ENCODE measurements at regions not wholly inside any gene's neighbourhood (a gene's known extent, or its start where the extent isn't known, plus 50 kb on each side); places are given as distances from the start of the nearest gene placed in this dataset.
"Not testable (repeated sequence)": the region's sequence is repeated elsewhere in the genome, so short reads cannot be mapped to it uniquely, and the experiment has no call there.

- Mint-ChIP-seq H3K4me3 (no peak overlapping the region), H3K36me3 (no peaks in the 10 kb centered on the region), H3K27ac (no peak overlapping the region), H3K4me1 (no peaks in the 10 kb centered on the region), H3K9me3 (ENCODE audit: low read depth) (peaks cover 7% of the 10 kb centered on the region), H3K27me3 (no peaks in the 10 kb centered on the region)
- CTCF ChIA-PET, result interaction anchor here (0.7 kb wide), 1 partner anchor 983 kb away, joined by 3 read pairs; no protein-coding TSS in a partner anchor
- ATAC-seq (no peak), DNase-seq (no peak)
Measured at GRCh38 chr13:88674841-88675240, 1003.7 kb downstream of the SLITRK5 start.

GRCh38 chr13:88675347-88675996 lies 1004.3 kb downstream of the SLITRK5 start:
- H3K9me3 Mint-ChIP-seq (ENCODE audit: low read depth), result peaks cover 7% of the 10 kb centered on the region
- no peak overlapping the region for H3K27ac Mint-ChIP-seq
- no peak overlapping the region for H3K4me3 Mint-ChIP-seq
- H3K27me3 Mint-ChIP-seq, result no peaks in the 10 kb centered on the region
- no peak for DNase-seq
- no peak for ATAC-seq
- H3K4me1 Mint-ChIP-seq, result no peaks in the 10 kb centered on the region
- CTCF ChIA-PET, result no interaction called here
- no peaks in the 10 kb centered on the region for H3K36me3 Mint-ChIP-seq

- ATAC-seq, result no peak
Measured at GRCh38 chr13:88676016-88676415, 1004.8 kb downstream of the SLITRK5 start.

GRCh38 chr13:88685459-88685858 lies 1014.3 kb downstream of the SLITRK5 start:
- Mint-ChIP-seq H3K27ac (no peak overlapping the region), H3K27me3 (no peaks in the 10 kb centered on the region), H3K9me3 (ENCODE audit: low read depth) (peaks cover 2% of the 10 kb centered on the region), H3K36me3 (no peaks in the 10 kb centered on the region), H3K4me3 (no peak overlapping the region), H3K4me1 (no peaks in the 10 kb centered on the region)
- DNase-seq (no peak), ATAC-seq (no peak)
- CTCF ChIA-PET, result no interaction called here

More at GRCh38 chr13:88676016-88676415, 1004.8 kb downstream of the SLITRK5 start:
- peaks cover 7% of the 10 kb centered on the region for H3K9me3 Mint-ChIP-seq (ENCODE audit: low read depth)
- no peaks in the 10 kb centered on the region for H3K36me3 Mint-ChIP-seq
- CTCF ChIA-PET, result no interaction called here
- DNase-seq, result no peak
- H3K4me3 Mint-ChIP-seq, result no peak overlapping the region
- H3K27me3 Mint-ChIP-seq, result no peaks in the 10 kb centered on the region
- no peaks in the 10 kb centered on the region for H3K4me1 Mint-ChIP-seq
- no peak overlapping the region for H3K27ac Mint-ChIP-seq

DNA sequence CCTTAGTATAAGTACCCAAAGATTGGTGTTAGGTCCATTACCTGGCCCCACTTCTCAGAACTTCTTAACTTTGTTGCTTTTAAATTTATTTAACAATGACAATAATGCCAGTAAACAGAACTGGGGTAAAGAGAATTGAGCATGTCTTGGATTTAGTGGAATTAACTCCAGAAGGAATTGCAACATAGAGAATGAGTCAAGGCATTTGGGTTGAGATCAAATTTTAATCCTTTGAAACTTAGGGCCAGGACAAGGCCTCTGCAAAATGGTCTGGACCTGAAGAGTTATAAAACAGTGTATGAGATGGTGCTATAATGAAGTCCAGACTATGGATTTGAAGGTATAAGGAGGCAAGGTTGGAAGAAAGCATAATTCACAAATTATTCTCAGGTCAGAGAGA lies 1030.4 kb downstream of the SLITRK5 start:
- CTCF ChIA-PET, result no interaction called here
- Mint-ChIP-seq H3K36me3 (no peaks in the 10 kb centered on the region), H3K27ac (no peak overlapping the region), H3K9me3 (ENCODE audit: low read depth) (peaks cover 11% of the 10 kb centered on the region), H3K4me3 (no peak overlapping the region), H3K27me3 (no peaks in the 10 kb centered on the region), H3K4me1 (no peaks in the 10 kb centered on the region)
- ATAC-seq (no peak), DNase-seq (no peak)

- no peak overlapping the region for H3K27ac Mint-ChIP-seq
- H3K9me3 Mint-ChIP-seq (ENCODE audit: low read depth), result peaks cover 15% of the 10 kb centered on the region
- H3K4me3 Mint-ChIP-seq, result no peak overlapping the region
- no peaks in the 10 kb centered on the region for H3K36me3 Mint-ChIP-seq
- ATAC-seq (no peak), DNase-seq (no peak)
- CTCF ChIA-PET, result no interaction called here
- H3K27me3 Mint-ChIP-seq, result no peaks in the 10 kb centered on the region
- no peaks in the 10 kb centered on the region for H3K4me1 Mint-ChIP-seq
Measured at GRCh38 chr13:88704600-88705275, 1033.6 kb downstream of the SLITRK5 start.

GRCh38 chr13:88707646-88708045 lies 1036.5 kb downstream of the SLITRK5 start:
- no peaks in the 10 kb centered on the region for H3K4me1 Mint-ChIP-seq
- CTCF ChIA-PET, result no interaction called here

DNA sequence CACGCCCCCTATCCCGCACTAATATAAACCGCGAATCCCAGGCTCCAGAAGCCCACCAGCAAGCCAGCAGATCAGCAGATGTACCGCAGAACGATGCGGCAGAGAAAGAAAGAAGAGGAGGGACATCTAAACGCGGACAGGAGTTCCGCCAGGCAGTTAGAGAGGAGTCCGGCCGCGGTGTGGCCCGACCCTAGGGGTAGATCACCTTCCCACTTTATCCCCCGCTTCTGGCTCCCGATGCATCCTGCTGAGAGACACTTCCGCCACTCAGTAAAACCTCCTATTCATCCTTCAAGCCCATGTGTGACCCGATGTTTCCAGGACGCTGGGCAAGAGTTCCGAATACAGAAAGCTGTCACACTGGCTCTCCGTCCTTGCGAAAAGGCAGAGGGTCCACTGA lies 1046.8 kb downstream of the SLITRK5 start:
- no peak for DNase-seq
- H3K4me1 Mint-ChIP-seq, result no peaks in the 10 kb centered on the region
- H3K9me3 Mint-ChIP-seq (ENCODE audit: low read depth), result peaks cover 4% of the 10 kb centered on the region
- no peak for ATAC-seq
- H3K4me3 Mint-ChIP-seq, result no peak overlapping the region
- no peaks in the 10 kb centered on the region for H3K36me3 Mint-ChIP-seq
- CTCF ChIA-PET, result no interaction called here
- H3K27ac Mint-ChIP-seq, result no peak overlapping the region
- H3K27me3 Mint-ChIP-seq, result no peaks in the 10 kb centered on the region

More at GRCh38 chr13:88707646-88708045, 1036.5 kb downstream of the SLITRK5 start:
- no peaks in the 10 kb centered on the region for H3K27me3 Mint-ChIP-seq
- H3K9me3 Mint-ChIP-seq (ENCODE audit: low read depth), result peaks cover 17% of the 10 kb centered on the region
- DNase-seq (no peak), ATAC-seq (no peak)
- H3K4me3 Mint-ChIP-seq, result no peak overlapping the region
- H3K36me3 Mint-ChIP-seq, result no peaks in the 10 kb centered on the region
- no peak overlapping the region for H3K27ac Mint-ChIP-seq

- Mint-ChIP-seq H3K9me3 (ENCODE audit: low read depth) (peaks cover 4% of the 10 kb centered on the region), H3K27ac (no peak overlapping the region), H3K27me3 (no peaks in the 10 kb centered on the region), H3K4me3 (no peak overlapping the region), H3K36me3 (no peaks in the 10 kb centered on the region), H3K4me1 (no peaks in the 10 kb centered on the region)
- CTCF ChIA-PET, result no interaction called here
- DNase-seq, result no peak
- ATAC-seq, result no peak
Measured at GRCh38 chr13:88718781-88719180, 1047.6 kb downstream of the SLITRK5 start.

GRCh38 chr13:88726075-88726474 lies 1054.9 kb downstream of the SLITRK5 start:
- Mint-ChIP-seq H3K36me3 (no peaks in the 10 kb centered on the region), H3K27ac (no peak overlapping the region), H3K9me3 (ENCODE audit: low read depth) (peaks cover 15% of the 10 kb centered on the region), H3K27me3 (no peaks in the 10 kb centered on the region), H3K4me1 (no peaks in the 10 kb centered on the region), H3K4me3 (no peak overlapping the region)
- CTCF ChIA-PET, result no interaction called here
- no peak for ATAC-seq
- no peak for DNase-seq

DNA sequence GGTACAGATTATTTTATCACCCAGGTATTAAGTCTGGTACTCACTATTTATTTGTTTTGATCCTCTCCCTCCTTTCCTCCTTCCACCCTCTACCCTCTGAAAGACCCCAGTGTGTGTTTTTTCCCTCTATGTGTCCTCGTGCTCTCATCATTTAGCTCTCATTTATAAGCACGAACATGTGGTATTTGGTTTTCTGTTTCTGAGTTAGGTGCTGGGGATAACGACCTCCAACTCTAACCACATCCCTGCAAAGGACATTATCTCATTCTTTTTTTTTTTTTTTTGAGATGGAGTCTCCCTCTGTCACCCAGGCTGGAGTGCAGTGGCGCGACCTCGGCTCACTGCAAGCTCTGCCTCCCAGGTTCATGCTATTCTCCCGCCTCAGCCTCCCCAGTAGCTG lies 1056.1 kb downstream of the SLITRK5 start:
- H3K9me3 Mint-ChIP-seq (ENCODE audit: low read depth), result peaks cover 15% of the 10 kb centered on the region
- H3K36me3 Mint-ChIP-seq, DNase-seq, H3K4me1 Mint-ChIP-seq, H3K27ac Mint-ChIP-seq, CTCF ChIA-PET, H3K4me3 Mint-ChIP-seq, ATAC-seq, H3K27me3 Mint-ChIP-seq: not testable (repeated sequence)

- H3K27me3 Mint-ChIP-seq, result no peaks in the 10 kb centered on the region
- DNase-seq (no peak), ATAC-seq (no peak)
- peaks cover 12% of the 10 kb centered on the region for H3K9me3 Mint-ChIP-seq (ENCODE audit: low read depth)
- H3K4me3 Mint-ChIP-seq, result no peak overlapping the region
- no peaks in the 10 kb centered on the region for H3K4me1 Mint-ChIP-seq
- no peaks in the 10 kb centered on the region for H3K36me3 Mint-ChIP-seq
- CTCF ChIA-PET, result no interaction called here
- H3K27ac Mint-ChIP-seq, result no peak overlapping the region
Measured at GRCh38 chr13:88729605-88730004, 1058.4 kb downstream of the SLITRK5 start.

- Mint-ChIP-seq H3K9me3 (ENCODE audit: low read depth) (peaks cover 3% of the 10 kb centered on the region), H3K27ac (no peak overlapping the region), H3K27me3 (no peaks in the 10 kb centered on the region), H3K36me3 (no peaks in the 10 kb centered on the region), H3K4me1 (no peaks in the 10 kb centered on the region), H3K4me3 (no peak overlapping the region)
- no peak for ATAC-seq
- CTCF ChIA-PET, result no interaction called here
- no peak for DNase-seq
Measured at GRCh38 chr13:88736026-88736425, 1064.9 kb downstream of the SLITRK5 start.

GRCh38 chr13:88739195-88739594 lies 1068.0 kb downstream of the SLITRK5 start:
- DNase-seq (no peak), ATAC-seq (no peak)
- H3K36me3 Mint-ChIP-seq, result no peaks in the 10 kb centered on the region
- H3K27ac Mint-ChIP-seq, result no peak overlapping the region
- peaks cover 6% of the 10 kb centered on the region for H3K9me3 Mint-ChIP-seq (ENCODE audit: low read depth)
- no peaks in the 10 kb centered on the region for H3K4me1 Mint-ChIP-seq
- H3K4me3 Mint-ChIP-seq, result no peak overlapping the region
- CTCF ChIA-PET, result no interaction called here
- no peaks in the 10 kb centered on the region for H3K27me3 Mint-ChIP-seq

Measured in activated CD8-positive, alpha-beta memory T cell treated with anti-CD3 and anti-CD28 coated beads, Interleukin-2, amount 10 ng/mL, durations not matched to agents 7 days and 5 days (primary cell).